Uterus (tissue), 2 donors: ENCODE measurements at regions not wholly inside any gene's neighbourhood (a gene's known extent, or its start where the extent isn't known, plus 50 kb on each side); places are given as distances from the start of the nearest gene placed in this dataset.

ENCODE experiments used
- POLR2A ChIP-seq, 2 donors: fragments of 450-650 bp; IDR thresholded peaks; one replicate each; pipeline ENCODE4 v1.6.1; 2016; ENCODE audit warnings: antibody characterized with exemption in 2 of 2, mild to moderate bottlenecking in 1 of 2, moderate library complexity in 1 of 2
- TF ChIP-seq, protein P1 (sequence below), 4 experiments: fragments of 200-600 bp in 2 of 4; fragments of 450-650 bp in 2 of 4; sonication (generic) in 2 of 4; IDR thresholded peaks; one replicate each; pipeline ENCODE4 v1.5.1; 2016 to 2019; ENCODE audit warnings: antibody characterized with exemption in 4 of 4, mild to moderate bottlenecking in 2 of 4, moderate library complexity in 1 of 4

DNA sequence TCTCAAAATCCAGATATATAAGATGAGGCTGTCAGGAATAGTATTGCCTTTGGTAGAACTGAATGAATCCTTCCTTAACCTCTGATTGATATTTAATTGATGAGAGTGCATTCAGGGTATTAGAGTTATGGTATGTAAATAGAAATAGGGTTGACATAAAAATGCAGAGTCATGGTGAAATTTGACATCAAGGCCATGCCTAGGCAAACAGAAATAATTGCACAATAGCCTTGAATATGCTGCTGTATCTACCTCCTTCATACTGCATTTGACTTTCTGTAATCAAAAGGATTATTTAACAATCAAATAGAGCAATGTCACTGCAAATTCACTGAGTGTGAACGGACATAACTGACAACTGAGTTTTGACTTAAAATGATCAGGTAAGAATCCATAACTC, 1316.3 kb downstream of the STIM2 start:
- TF ChIP-seq POLR2A (IDR thresholded peaks at IDR 0.05) = no peak
- TF ChIP-seq, protein P1, sequence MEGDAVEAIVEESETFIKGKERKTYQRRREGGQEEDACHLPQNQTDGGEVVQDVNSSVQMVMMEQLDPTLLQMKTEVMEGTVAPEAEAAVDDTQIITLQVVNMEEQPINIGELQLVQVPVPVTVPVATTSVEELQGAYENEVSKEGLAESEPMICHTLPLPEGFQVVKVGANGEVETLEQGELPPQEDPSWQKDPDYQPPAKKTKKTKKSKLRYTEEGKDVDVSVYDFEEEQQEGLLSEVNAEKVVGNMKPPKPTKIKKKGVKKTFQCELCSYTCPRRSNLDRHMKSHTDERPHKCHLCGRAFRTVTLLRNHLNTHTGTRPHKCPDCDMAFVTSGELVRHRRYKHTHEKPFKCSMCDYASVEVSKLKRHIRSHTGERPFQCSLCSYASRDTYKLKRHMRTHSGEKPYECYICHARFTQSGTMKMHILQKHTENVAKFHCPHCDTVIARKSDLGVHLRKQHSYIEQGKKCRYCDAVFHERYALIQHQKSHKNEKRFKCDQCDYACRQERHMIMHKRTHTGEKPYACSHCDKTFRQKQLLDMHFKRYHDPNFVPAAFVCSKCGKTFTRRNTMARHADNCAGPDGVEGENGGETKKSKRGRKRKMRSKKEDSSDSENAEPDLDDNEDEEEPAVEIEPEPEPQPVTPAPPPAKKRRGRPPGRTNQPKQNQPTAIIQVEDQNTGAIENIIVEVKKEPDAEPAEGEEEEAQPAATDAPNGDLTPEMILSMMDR (IDR thresholded peaks at IDR 0.05) = no peak
